HG02840 (cell line): ENCODE measurements at regions not wholly inside any gene's neighbourhood (a gene's known extent, or its start where the extent isn't known, plus 50 kb on each side); places are given as distances from the start of the nearest gene placed in this dataset.
"Not testable (repeated sequence)": the region's sequence is repeated elsewhere in the genome, so short reads cannot be mapped to it uniquely, and the experiment has no call there.

Experiments used
- ATAC-seq: cut with Tn5 transposase; IDR thresholded peaks from one replicate; pipeline ENCODE4 v1.9.1; 2021; ENCODE audit warnings: mild to moderate bottlenecking, moderate library complexity, moderate number of reproducible peaks; ENCODE audit not compliant: unreplicated experiment, low FRiP score

- no peak for ATAC-seq
These were observed 93.1 kb upstream of the S1PR3 start for GRCh38 chr9:88898039-88898720.

GRCh38 chr9:88905506-88905905 lies 85.8 kb upstream of the S1PR3 start:
- ATAC-seq: no peak

GRCh38 chr9:88915916-88916315 lies 75.4 kb upstream of the S1PR3 start:
- no peak for ATAC-seq

- ATAC-seq: no peak
These were observed 74.4 kb upstream of the S1PR3 start for GRCh38 chr9:88916894-88917293.

- ATAC-seq: no peak
These were observed 73.9 kb upstream of the S1PR3 start for GRCh38 chr9:88917375-88917774.

GRCh38 chr9:88918537-88918936 lies 72.7 kb upstream of the S1PR3 start:
- ATAC-seq: not testable (repeated sequence)

- ATAC-seq: no peak
These were observed 70.6 kb upstream of the S1PR3 start for GRCh38 chr9:88920645-88921044.

- ATAC-seq: no peak
These were observed 69.2 kb upstream of the S1PR3 start for GRCh38 chr9:88922091-88922490.

GRCh38 chr9:88923092-88923491 lies 68.2 kb upstream of the S1PR3 start:
- ATAC-seq: no peak

- ATAC-seq: no peak
These were observed 67.5 kb upstream of the S1PR3 start for GRCh38 chr9:88923653-88924288.

GRCh38 chr9:88925481-88925880 lies 65.8 kb upstream of the S1PR3 start:
- ATAC-seq: no peak

GRCh38 chr9:88926781-88927505 lies 64.3 kb upstream of the S1PR3 start:
- no peak for ATAC-seq

GRCh38 chr9:88927510-88927909 lies 63.8 kb upstream of the S1PR3 start:
- no peak for ATAC-seq

GRCh38 chr9:88930716-88931115 lies 60.6 kb upstream of the S1PR3 start:
- ATAC-seq: no peak

- no peak for ATAC-seq
These were observed 58.5 kb upstream of the S1PR3 start for GRCh38 chr9:88932766-88933165.

- no peak for ATAC-seq
These were observed 57.5 kb upstream of the S1PR3 start for GRCh38 chr9:88933607-88934379.

- no peak for ATAC-seq
These were observed 56.3 kb upstream of the S1PR3 start for GRCh38 chr9:88934876-88935535.

GRCh38 chr9:88936132-88936531 lies 55.1 kb upstream of the S1PR3 start:
- ATAC-seq: no peak

GRCh38 chr9:88936668-88937067 lies 54.6 kb upstream of the S1PR3 start:
- no peak for ATAC-seq

- no peak for ATAC-seq
These were observed 54.0 kb upstream of the S1PR3 start for GRCh38 chr9:88937248-88937647.
